A673 (cell line): ENCODE measurements at regions not wholly inside any gene's neighbourhood (a gene's known extent, or its start where the extent isn't known, plus 50 kb on each side); places are given as distances from the start of the nearest gene placed in this dataset.

Experiments
- BruUV-seq: library from RNA; stranded (reverse); fragments of 400-500 nt; replicated peaks from 2 replicates; lab custom pipeline; 2021; lab: Mats Ljungman, UMichigan
- CTCF ChIA-PET: fragments of 300-600 bp; sonication (Branson Sonifier 250); formaldehyde crosslinking; loops from one replicate; lab custom pipeline; 2022; ENCODE audit warnings: antibody characterized with exemption; lab: Charles Lee
- POLR2A ChIA-PET: fragments of 300-600 bp; sonication (Branson Sonifier 250); formaldehyde crosslinking; loops from one replicate; lab custom pipeline; 2022; ENCODE audit warnings: antibody characterized with exemption; ENCODE audit not compliant: low non-redundant PET; lab: Charles Lee
- DNase-seq: peaks from one replicate; pipeline ENCODE4 v3.0.0-alpha.2; 2015; ENCODE audit warnings: low spot score
- H3K27ac ChIP-seq: fragments of 200-600 bp; sonication (generic); 2 replicates; pipeline ENCODE4 v1.5.1; 2016; ENCODE audit warnings: mixed run types, low read depth, mild to moderate bottlenecking, mixed read lengths, antibody characterized with exemption, low read length; ENCODE audit not compliant: poor library complexity, severe bottlenecking
- H3K27me3 ChIP-seq: fragments of 200-600 bp; sonication (generic); replicated peaks from 2 replicates; pipeline ENCODE4 v1.6.1; 2017; ENCODE audit warnings: mixed run types, low read depth, mild to moderate bottlenecking, mixed read lengths, antibody characterized with exemption, low read length; ENCODE audit not compliant: insufficient read depth, poor library complexity
- H3K36me3 ChIP-seq: fragments of 200-600 bp; sonication (generic); 2 replicates; pipeline ENCODE4 v1.6.1; 2016; ENCODE audit warnings: mixed run types, mild to moderate bottlenecking, mixed read lengths, antibody characterized with exemption, low read length; ENCODE audit not compliant: insufficient read depth, poor library complexity, severe bottlenecking
- H3K4me1 ChIP-seq: fragments of 200-600 bp; sonication (generic); 2 replicates; pipeline ENCODE4 v1.6.1; 2017; ENCODE audit warnings: mixed run types, mild to moderate bottlenecking, mixed read lengths, antibody characterized with exemption, low read length; ENCODE audit not compliant: insufficient read depth, poor library complexity, severe bottlenecking
- H3K4me3 ChIP-seq: fragments of 200-600 bp; sonication (generic); 2 replicates; pipeline ENCODE4 v1.5.1; 2016; ENCODE audit warnings: low read depth, mixed run types, mild to moderate bottlenecking, mixed read lengths, low read length; ENCODE audit not compliant: poor library complexity, severe bottlenecking
- H3K9me3 ChIP-seq: fragments of 200-600 bp; sonication (generic); 2 replicates; pipeline ENCODE4 v1.6.1; 2016; ENCODE audit warnings: mixed run types, low read depth, mild to moderate bottlenecking, mixed read lengths, antibody characterized with exemption, low read length; ENCODE audit not compliant: poor library complexity, severe bottlenecking
- CTCF ChIP-seq: fragments of 300-800, 200-600 bp; sonication (generic); conservative IDR thresholded peaks from 2 replicates; pipeline ENCODE4 v1.5.1; 2017; ENCODE audit warnings: low read depth, mild to moderate bottlenecking, antibody characterized with exemption, low read length, moderate library complexity, mixed read lengths
- EZH2 ChIP-seq: fragments of 200-600 bp; sonication (generic); IDR thresholded peaks from 2 replicates; pipeline ENCODE4 v1.6.1; 2017; ENCODE audit warnings: borderline replicate concordance, low read depth, mild to moderate bottlenecking, mixed read lengths, antibody characterized with exemption, low read length; ENCODE audit not compliant: poor library complexity, severe bottlenecking
- intact Hi-C: fragments of 100-400 bp; cut with micrococcal nuclease; formaldehyde crosslinking; loops from one replicate; pipeline ENCODE4 v1.10.0; 2022; ENCODE audit not compliant: unreplicated experiment

GRCh38 chr5:4129523-4129922 lies 533.9 kb downstream of the IRX1 start:
- POLR2A ChIA-PET, result no interaction called here

GRCh38 chr5:4130819-4131218 lies 535.2 kb downstream of the IRX1 start:
- TF ChIP-seq CTCF (no peak), EZH2 (no peak)
- no TSS peak for BruUV-seq
- Histone ChIP-seq H3K9me3 (peaks cover 10% of the 10 kb centered on the region), H3K27me3 (no peaks in the 10 kb centered on the region), H3K4me3 (no peak overlapping the region), H3K36me3 (no peaks in the 10 kb centered on the region), H3K4me1 (no peaks in the 10 kb centered on the region), H3K27ac (no peak overlapping the region)
- intact Hi-C loops, result no loop called here
- DNase-seq, result no peak
- POLR2A ChIA-PET, result no interaction called here
- CTCF ChIA-PET, result no interaction called here

More at GRCh38 chr5:4129523-4129922, 533.9 kb downstream of the IRX1 start:
- no peaks in the 10 kb centered on the region for H3K36me3 ChIP-seq
- H3K4me3 ChIP-seq, result no peak overlapping the region
- no peaks in the 10 kb centered on the region for H3K27me3 ChIP-seq
- no TSS peak for BruUV-seq
- no peak overlapping the region for H3K27ac ChIP-seq
- DNase-seq, result no peak
- TF ChIP-seq CTCF, result no peak
- no peak for TF ChIP-seq EZH2
- peaks cover 11% of the 10 kb centered on the region for H3K9me3 ChIP-seq
- no peaks in the 10 kb centered on the region for H3K4me1 ChIP-seq
- intact Hi-C loops, result no loop called here
- CTCF ChIA-PET, result no interaction called here

GRCh38 chr5:4137781-4138180 lies 542.1 kb downstream of the IRX1 start:
- TF ChIP-seq EZH2 (no peak), CTCF (no peak)
- CTCF ChIA-PET, result no interaction called here
- H3K27ac ChIP-seq, result no peak overlapping the region
- H3K9me3 ChIP-seq, result peaks cover 28% of the 10 kb centered on the region
- H3K4me3 ChIP-seq, result no peak overlapping the region
- intact Hi-C loops, result no loop called here
- no peaks in the 10 kb centered on the region for H3K27me3 ChIP-seq
- BruUV-seq, result no TSS peak
- H3K36me3 ChIP-seq, result no peaks in the 10 kb centered on the region
- H3K4me1 ChIP-seq, result no peaks in the 10 kb centered on the region
- POLR2A ChIA-PET, result no interaction called here
- DNase-seq, result no peak
